GM23248 (cell line): ENCODE measurements at regions not wholly inside any gene's neighbourhood (a gene's known extent, or its start where the extent isn't known, plus 50 kb on each side); places are given as distances from the start of the nearest gene placed in this dataset.

ENCODE experiments used
- DNase-seq: peaks from one replicate; pipeline ENCODE4 v3.0.0-alpha.2; 2015
- H2AFZ ChIP-seq: fragments of 200-600 bp; sonication (generic); 2 replicates; pipeline ENCODE4 v1.6.1; 2016; ENCODE audit warnings: antibody characterized with exemption
- H3F3A ChIP-seq: fragments of 200-600 bp; sonication (generic); 2 replicates; pipeline ENCODE4 v1.6.1; 2016; ENCODE audit warnings: mild to moderate bottlenecking, antibody characterized with exemption, mixed run types; ENCODE audit not compliant: insufficient read depth
- H3K27ac ChIP-seq: fragments of 200-600 bp; sonication (generic); 2 replicates; pipeline ENCODE4 v1.5.1; 2016; ENCODE audit warnings: mild to moderate bottlenecking
- H3K27me3 ChIP-seq: fragments of 200-600 bp; sonication (generic); replicated peaks from 2 replicates; pipeline ENCODE4 v1.6.1; 2016; ENCODE audit warnings: mild to moderate bottlenecking; ENCODE audit not compliant: insufficient read depth
- H3K36me3 ChIP-seq: fragments of 200-600 bp; sonication (generic); 2 replicates; pipeline ENCODE4 v1.6.1; 2016; ENCODE audit warnings: low read depth, mild to moderate bottlenecking
- H3K4me1 ChIP-seq: fragments of 200-600 bp; sonication (generic); 2 replicates; pipeline ENCODE4 v1.6.1; 2016; ENCODE audit warnings: mild to moderate bottlenecking; ENCODE audit not compliant: insufficient read depth
- H3K4me2 ChIP-seq: fragments of 200-600 bp; sonication (generic); one replicate; pipeline ENCODE4 v1.6.1; 2016; ENCODE audit warnings: mild to moderate bottlenecking; ENCODE audit not compliant: unreplicated experiment
- H3K4me3 ChIP-seq: fragments of 200-600 bp; sonication (generic); 2 replicates; pipeline ENCODE4 v1.5.1; 2016; ENCODE audit warnings: mild to moderate bottlenecking
- H3K79me2 ChIP-seq: fragments of 200-600 bp; sonication (generic); 2 replicates; pipeline ENCODE4 v1.6.1; 2016; ENCODE audit warnings: mild to moderate bottlenecking; ENCODE audit not compliant: insufficient read depth
- H3K9ac ChIP-seq: fragments of 200-600 bp; sonication (generic); 2 replicates; pipeline ENCODE4 v1.6.1; 2016; ENCODE audit warnings: mild to moderate bottlenecking
- H3K9me2 ChIP-seq: fragments of 200-600 bp; sonication (generic); 2 replicates; pipeline ENCODE4 v1.6.1; 2016; ENCODE audit warnings: mixed run types, mild to moderate bottlenecking, moderate library complexity; ENCODE audit not compliant: insufficient read depth
- H3K9me3 ChIP-seq: fragments of 200-600 bp; sonication (generic); one replicate; pipeline ENCODE4 v1.6.1; 2017; ENCODE audit warnings: low read depth
- H4K20me1 ChIP-seq: fragments of 200-600 bp; sonication (generic); 2 replicates; pipeline ENCODE4 v1.6.0; 2016; ENCODE audit not compliant: insufficient read depth
- EZH2 ChIP-seq: fragments of 200-600 bp; sonication (generic); IDR thresholded peaks from 2 replicates; pipeline ENCODE4 v1.6.1; 2018; ENCODE audit warnings: antibody characterized with exemption, mild to moderate bottlenecking; ENCODE audit not compliant: insufficient read depth, poor library complexity, severe bottlenecking
- EZH2phosphoT487 ChIP-seq: fragments of 200-600 bp; sonication (generic); IDR thresholded peaks from 2 replicates; pipeline ENCODE4 v1.6.1; 2018; ENCODE audit warnings: antibody characterized with exemption, moderate library complexity, mild to moderate bottlenecking, low read depth; ENCODE audit not compliant: insufficient read depth
- WGBS, 2 experiments: methylation state at CpG; one replicate each; pipeline ENCODE4 v1.1.6; 2015 to 2017; ENCODE audit warnings: low lambda C conversion rate in 2 of 2, low coverage in 1 of 2; ENCODE audit errors: missing lambda C conversion rate in 2 of 2; 5-methylcytosine and 5-hydroxymethylcytosine counted together
- in situ Hi-C: fragments of 300-500 bp; cut with MboI; formaldehyde crosslinking; loops from 2 replicates; pipeline ENCODE4 v1.15.0; 2020

- Histone ChIP-seq H3K27ac (no peak overlapping the region), H3K4me1 (no peaks in the 10 kb centered on the region; the same call in 1 of the 2 replicates), H3K4me3 (no peak overlapping the region), H3K79me2 (no peaks in the 10 kb centered on the region), H3K9me3 (no peaks in the 10 kb centered on the region), H4K20me1 (no peaks in the 10 kb centered on the region), H3K4me2 (no peak overlapping the region), H3K9ac (no peak overlapping the region), H3K36me3 (no peaks in the 10 kb centered on the region), H3K9me2 (no peaks in the 10 kb centered on the region), H3K27me3 (no peaks in the 10 kb centered on the region), H2AFZ (no peak overlapping the region), H3F3A (no peaks in the 10 kb centered on the region)
- DNase-seq: no peak
- TF ChIP-seq EZH2 (no peak), EZH2phosphoT487 (no peak)
- in situ Hi-C loops: no loop called here
- 30 to 39% methylated on average over 5 of the region's 5 CpGs for WGBS, 2 experiments
These were observed 243.4 kb upstream of the PIK3R1 start for GRCh38 chr5:67971971-67972821.

DNA sequence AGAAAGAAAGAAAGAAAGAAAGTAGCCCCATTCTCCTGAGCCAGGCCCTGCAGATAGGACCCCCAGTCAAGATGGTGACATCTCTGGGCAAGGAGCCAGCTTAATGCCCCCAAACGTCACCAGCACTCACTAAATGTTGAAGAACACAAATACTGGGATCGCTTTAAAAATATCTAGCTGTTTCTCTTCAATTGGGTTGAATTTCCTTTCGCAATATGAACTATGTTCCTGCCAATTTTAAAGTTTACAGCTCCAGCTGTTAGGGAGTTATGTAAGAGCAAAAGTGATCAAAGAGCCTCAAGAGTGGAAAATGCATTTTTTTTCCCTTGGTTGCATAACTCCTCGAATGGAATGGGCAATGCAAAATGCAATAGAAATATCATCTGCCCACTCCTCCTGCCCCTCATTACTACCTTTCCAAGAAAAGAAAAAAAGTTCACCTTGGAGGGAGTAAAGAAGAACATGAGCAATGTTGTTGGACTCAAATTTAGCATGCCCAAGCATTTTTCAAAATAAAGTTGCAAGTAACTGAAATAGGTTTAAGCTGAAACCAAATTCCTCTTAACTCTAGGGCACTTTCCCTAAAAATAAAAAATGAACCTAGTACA, 244.2 kb upstream of the PIK3R1 start:
- peak; percentile 79 for DNase-seq
- no peaks in the 10 kb centered on the region for H3K9me2 ChIP-seq
- H3K27me3 ChIP-seq: no peaks in the 10 kb centered on the region
- in situ Hi-C loops: no loop called here
- H4K20me1 ChIP-seq: no peaks in the 10 kb centered on the region
- 20 to 21% methylated on average over 4 of the region's 4 CpGs for WGBS, 2 experiments
- no peak for TF ChIP-seq EZH2phosphoT487
- TF ChIP-seq EZH2: no peak
- no peaks in the 10 kb centered on the region for H3F3A ChIP-seq
- no peak overlapping the region for H3K4me3 ChIP-seq
- H3K9ac ChIP-seq: no peak overlapping the region
- no peak overlapping the region for H2AFZ ChIP-seq
- no peaks in the 10 kb centered on the region; the same call in 1 of the 2 replicates for H3K4me1 ChIP-seq
- no peak overlapping the region for H3K27ac ChIP-seq
- H3K79me2 ChIP-seq: no peaks in the 10 kb centered on the region
- H3K9me3 ChIP-seq: no peaks in the 10 kb centered on the region
- no peak overlapping the region for H3K4me2 ChIP-seq
- no peaks in the 10 kb centered on the region for H3K36me3 ChIP-seq

DNA sequence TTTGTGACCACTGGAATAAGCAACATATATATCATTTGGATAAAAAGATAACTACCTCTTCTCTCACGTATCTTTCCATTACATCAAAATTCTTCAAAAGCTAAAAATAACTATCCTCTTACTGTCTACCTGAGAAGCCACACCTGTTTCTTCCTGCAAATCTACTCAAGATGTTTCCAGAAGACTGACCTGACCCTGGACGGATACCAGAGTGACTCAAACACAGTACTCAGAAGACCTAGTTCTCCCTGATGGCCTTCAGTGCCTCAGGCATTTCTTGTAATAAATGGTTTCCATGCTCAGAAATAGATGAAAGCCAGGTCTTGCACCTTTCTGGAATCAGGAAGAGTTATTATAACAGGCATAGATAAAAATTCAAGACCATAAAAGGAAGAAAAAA, 245.9 kb upstream of the PIK3R1 start:
- H3K4me3 ChIP-seq: no peak overlapping the region
- H3K4me2 ChIP-seq: no peak overlapping the region
- in situ Hi-C loops: no loop called here
- no peaks in the 10 kb centered on the region for H3K79me2 ChIP-seq
- no peak for DNase-seq
- no peaks in the 10 kb centered on the region for H3K36me3 ChIP-seq
- WGBS, 2 experiments: 83 to 94% methylated on average over 2 of the region's 2 CpGs
- no peak for TF ChIP-seq EZH2
- no peak for TF ChIP-seq EZH2phosphoT487
- H3K4me1 ChIP-seq: no peaks in the 10 kb centered on the region; the same call in 1 of the 2 replicates
- H3K9ac ChIP-seq: no peak overlapping the region
- H3F3A ChIP-seq: no peaks in the 10 kb centered on the region
- no peaks in the 10 kb centered on the region for H3K27me3 ChIP-seq
- no peak overlapping the region for H3K27ac ChIP-seq
- no peak overlapping the region for H2AFZ ChIP-seq
- no peaks in the 10 kb centered on the region for H3K9me3 ChIP-seq
- H3K9me2 ChIP-seq: no peaks in the 10 kb centered on the region
- no peaks in the 10 kb centered on the region for H4K20me1 ChIP-seq

DNA sequence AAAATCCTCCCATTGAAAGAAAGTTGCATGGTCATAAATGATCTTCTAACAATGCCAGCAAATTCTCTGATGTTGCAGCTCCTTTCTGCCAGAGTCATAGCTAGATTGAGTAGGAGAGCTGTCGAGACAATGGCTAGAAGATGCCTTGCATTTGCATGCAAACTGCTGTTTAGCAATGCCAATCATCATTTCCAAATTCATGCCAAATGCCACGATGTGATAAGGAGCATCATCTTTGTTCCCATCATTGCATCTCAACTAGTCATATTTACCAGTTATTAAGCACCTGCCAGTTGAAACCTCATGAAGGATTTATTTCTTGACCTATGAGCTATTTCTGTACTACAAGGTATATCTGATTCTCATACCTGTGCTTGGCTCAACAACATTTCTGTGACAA, 246.4 kb upstream of the PIK3R1 start:
- no peak overlapping the region for H3K4me2 ChIP-seq
- H4K20me1 ChIP-seq: no peaks in the 10 kb centered on the region
- WGBS, 2 experiments: 18 to 21% methylated on average over 2 of the region's 2 CpGs
- no peaks in the 10 kb centered on the region for H3K27me3 ChIP-seq
- TF ChIP-seq EZH2: no peak
- no peak for TF ChIP-seq EZH2phosphoT487
- no peaks in the 10 kb centered on the region for H3K79me2 ChIP-seq
- H3K9me3 ChIP-seq: no peaks in the 10 kb centered on the region
- DNase-seq: no peak
- no peaks in the 10 kb centered on the region for H3F3A ChIP-seq
- no peak overlapping the region for H3K27ac ChIP-seq
- in situ Hi-C loops: no loop called here
- H3K4me3 ChIP-seq: no peak overlapping the region
- no peak overlapping the region for H3K9ac ChIP-seq
- H3K4me1 ChIP-seq: no peaks in the 10 kb centered on the region; the same call in 1 of the 2 replicates
- no peaks in the 10 kb centered on the region for H3K36me3 ChIP-seq
- no peaks in the 10 kb centered on the region for H3K9me2 ChIP-seq
- no peak overlapping the region for H2AFZ ChIP-seq
